SKM-1 treated with dmso at 0.1 percent for 144 hours (cell line): ENCODE measurements at regions not wholly inside any gene's neighbourhood (a gene's known extent, or its start where the extent isn't known, plus 50 kb on each side); places are given as distances from the start of the nearest gene placed in this dataset.

Experiments
- DNase-seq: peaks from one replicate; lab custom pipeline; 2025; ENCODE audit not compliant: unreplicated experiment; lab: John Stamatoyannopoulos, UW

GRCh38 chr4:137468836-137469235, 63.5 kb downstream of the PCDH18 start:
- DNase-seq: no peak

- no peak for DNase-seq
Observed at GRCh38 chr4:137467537-137467936, 64.8 kb downstream of the PCDH18 start.

GRCh38 chr4:137463377-137464003, 68.8 kb downstream of the PCDH18 start:
- DNase-seq: no peak

- DNase-seq: no peak
Observed at GRCh38 chr4:137455647-137456321, 76.5 kb downstream of the PCDH18 start.

- DNase-seq: no peak
Observed at GRCh38 chr4:137454767-137455166, 77.5 kb downstream of the PCDH18 start.

- no peak for DNase-seq
Observed at GRCh38 chr4:137452799-137453198, 79.5 kb downstream of the PCDH18 start.

- no peak for DNase-seq
Observed at GRCh38 chr4:137451172-137451825, 81.0 kb downstream of the PCDH18 start.

- no peak for DNase-seq
Observed at GRCh38 chr4:137448402-137448801, 83.9 kb downstream of the PCDH18 start.

GRCh38 chr4:137446071-137446470, 86.2 kb downstream of the PCDH18 start:
- no peak for DNase-seq

GRCh38 chr4:137443031-137443800, 89.1 kb downstream of the PCDH18 start:
- no peak for DNase-seq

- DNase-seq: no peak
Observed at GRCh38 chr4:137432446-137433311, 99.6 kb downstream of the PCDH18 start.

- no peak for DNase-seq
Observed at GRCh38 chr4:137430171-137430570, 102.1 kb downstream of the PCDH18 start.

- no peak for DNase-seq
Observed at GRCh38 chr4:137427411-137427810, 104.9 kb downstream of the PCDH18 start.

- DNase-seq: no peak
Observed at GRCh38 chr4:137425281-137425680, 107.0 kb downstream of the PCDH18 start.

- DNase-seq: no peak
Observed at GRCh38 chr4:137422666-137423065, 109.6 kb downstream of the PCDH18 start.

- DNase-seq: no peak
Observed at GRCh38 chr4:137421796-137422195, 110.5 kb downstream of the PCDH18 start.

- no peak for DNase-seq
Observed at GRCh38 chr4:137420901-137421396, 111.3 kb downstream of the PCDH18 start.

- DNase-seq: no peak
Observed at GRCh38 chr4:137417676-137418075, 114.6 kb downstream of the PCDH18 start.

GRCh38 chr4:137414802-137415201, 117.5 kb downstream of the PCDH18 start:
- no peak for DNase-seq

GRCh38 chr4:137408527-137409177, 123.6 kb downstream of the PCDH18 start:
- no peak for DNase-seq
